ENCODE measurements at regions not wholly inside any gene's neighbourhood (a gene's known extent, or its start where the extent isn't known, plus 50 kb on each side); places are given as distances from the start of the nearest gene placed in this dataset.

DNA sequence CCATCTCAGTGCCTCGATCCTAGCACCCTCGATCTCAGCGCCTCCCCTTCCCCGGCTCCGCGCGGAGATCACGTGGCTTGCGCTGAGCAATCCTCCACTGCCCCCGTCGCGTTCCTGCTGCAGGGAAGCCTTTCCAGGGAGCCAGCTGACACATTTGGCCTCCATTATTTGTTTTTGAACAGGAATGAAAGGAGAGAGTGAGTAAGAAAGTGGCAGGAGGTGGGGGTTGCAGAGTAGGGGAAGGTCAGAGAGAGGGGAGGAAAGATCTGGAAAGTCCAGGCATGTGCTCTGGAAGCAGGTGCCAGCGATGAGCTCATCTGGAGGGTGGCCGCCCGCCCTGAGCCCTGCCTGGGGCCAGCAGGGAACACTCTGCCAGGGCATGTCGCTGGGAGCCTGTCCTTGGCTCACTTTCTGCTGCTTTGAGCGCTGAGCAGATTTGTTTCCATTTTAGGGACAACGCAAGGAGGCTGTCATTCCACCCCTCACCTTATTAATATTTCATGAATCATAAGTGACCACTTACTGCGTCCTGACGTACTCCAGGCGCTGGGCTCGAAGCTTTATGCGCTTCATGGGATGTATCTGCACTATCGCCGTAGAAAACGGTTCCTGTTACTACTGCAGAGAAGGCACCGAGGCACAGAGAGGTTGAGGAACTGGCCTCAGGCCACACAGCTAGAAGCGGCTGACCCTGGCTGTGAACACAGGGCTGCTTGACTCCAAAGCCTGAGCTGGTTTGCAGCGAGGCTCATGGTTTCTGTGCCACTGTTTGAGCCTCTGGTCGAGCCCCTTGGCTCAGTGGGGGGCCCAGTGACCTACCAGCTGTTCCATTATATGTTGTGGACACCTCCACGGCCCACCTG, 283.1 kb downstream of the SEC14L1 start:
- in situ Hi-C loops (cut with MboI) (no loop called here), intact Hi-C loops (cut with micrococcal nuclease) (no loop called here)
- Histone ChIP-seq H3K4me1 (replicated peaks in 1 of 2; ENCODE audit: control insufficient read depth in 2 of 2, insufficient read depth in 2 of 2, low read length in 2 of 2) (peaks cover 62 to 88% of the 10 kb centered on the region in 2 experiments), H3K9ac (ENCODE audit: insufficient read depth in 1 of 2, low read depth in 2 of 2, low read length in 2 of 2) (no peak overlapping the region; a peak in 1 of 4 replicates), H3K79me2 (ENCODE audit: control insufficient read depth, insufficient read depth, low read length) (peaks cover 57% of the 10 kb centered on the region), H3K9me1 (ENCODE audit: control insufficient read depth, insufficient read depth, low read length) (peaks cover 13% of the 10 kb centered on the region), H4K20me1 (replicated peaks; ENCODE audit: control insufficient read depth, insufficient read depth, low read length) (peaks cover 72% of the 10 kb centered on the region), H3K4me2 (ENCODE audit: insufficient read depth, low read length) (no peak overlapping the region), H3K9me3 (replicated peaks; ENCODE audit: control insufficient read depth, insufficient read depth, low read depth, low read length) (no peaks in the 10 kb centered on the region), H3K27ac (ENCODE audit: extremely low read depth, low read depth, low read length) (no peak overlapping the region), H2AFZ (ENCODE audit: low read depth, low read length) (no peak overlapping the region), H3K36me3 (ENCODE audit: control insufficient read depth, insufficient read depth, low read length) (peaks cover 9% of the 10 kb centered on the region; the same call in 2 of the 3 replicates), H3K4me3 (no peak overlapping the region), H3K27me3 (ENCODE audit: control insufficient read depth in 2 of 2, insufficient read depth in 2 of 2, low read length in 2 of 2) (no peaks in the 10 kb centered on the region)
- CTCF ChIA-PET (ENCODE audit: low intra/inter-chr PET ratio), result no interaction called here
- peak; percentile 55 for TF ChIP-seq RBM25 (IDR thresholded peaks at IDR 0.05; ENCODE audit: low read depth, low read length, severe bottlenecking)
- TF ChIP-seq PHB (CRISPR knock-in tag; IDR thresholded peaks at IDR 0.05), result no peak
- peak; percentile 76 for TF ChIP-seq ZFP36 (IDR thresholded peaks at IDR 0.05; ENCODE audit: low read depth, low read length, partially characterized antibody)
- TF ChIP-seq SMAD4 (CRISPR knock-in tag; conservative IDR thresholded peaks at IDR 0.05), result no peak
- 90% methylated on average over 30 of the region's 31 CpGs for WGBS (ENCODE audit: insufficient coverage, low coverage, missing lambda C conversion rate)
- ATAC-seq (no peak), DNase-seq (ENCODE audit: extremely low read depth in 1 of 4, low spot score in 3 of 4) (no peak), FAIRE-seq (no peak)
- POLR2A ChIA-PET, result interaction anchor here (0.6 to 1.0 kb wide), 4 partner anchors 34 to 1217 kb away, joined by 3 read pairs; no protein-coding TSS in a partner anchor
- no TSS peak for BruUV-seq (replicated peaks)
